ENCODE measurements at regions not wholly inside any gene's neighbourhood (a gene's known extent, or its start where the extent isn't known, plus 50 kb on each side); places are given as distances from the start of the nearest gene placed in this dataset.

- TF ChIP-seq ZNF274 (IDR thresholded peaks at IDR 0.05; ENCODE audit: low read depth, low read length) (no peak), SUZ12 (IDR thresholded peaks at IDR 0.05; ENCODE audit: extremely low read depth, insufficient read depth, insufficient read length) (no peak)
These were observed 248.9 kb downstream of the GLI2 start for GRCh38 chr2:120984452-120985173.
